ENCODE measurements at regions not wholly inside any gene's neighbourhood (a gene's known extent, or its start where the extent isn't known, plus 50 kb on each side); places are given as distances from the start of the nearest gene placed in this dataset.

GRCh38 chr2:14257801-14258507 lies 374.6 kb upstream of the LRATD1 start:
- no peaks in the 10 kb centered on the region for H3K36me3 Mint-ChIP-seq (ENCODE audit: insufficient read depth in 1 of 3, low read depth in 3 of 3)
- no peaks in the 10 kb centered on the region for H3K23me2 ChIP-seq (ENCODE audit: insufficient read length, low read depth, low read length, poor library complexity, severe bottlenecking)

More at GRCh38 chr2:14257801-14258507, 374.6 kb upstream of the LRATD1 start:
- H3K4me3 Mint-ChIP-seq: no peak overlapping the region
- no peak overlapping the region for H3K23ac ChIP-seq (ENCODE audit: insufficient read length, low read depth, low read length)
- H3K14ac ChIP-seq (ENCODE audit: insufficient read depth, low read length): no peak overlapping the region
- H3K79me2 ChIP-seq (ENCODE audit: insufficient read depth, low read length): no peaks in the 10 kb centered on the region
- no peak overlapping the region for H3K27ac ChIP-seq (ENCODE audit: insufficient read length, low read depth, low read length)
- no peak overlapping the region for H3K4ac ChIP-seq (ENCODE audit: low read depth, low read length)
- no peak overlapping the region for H3K4me2 ChIP-seq (ENCODE audit: insufficient read depth, insufficient read length, low read length)
- H3K27ac Mint-ChIP-seq: no peak overlapping the region
- no peak overlapping the region for H4K91ac ChIP-seq (ENCODE audit: insufficient read length, low read depth, low read length)
- H3K27me3 Mint-ChIP-seq (ENCODE audit: low read depth): peaks cover 2% of the 10 kb centered on the region; the same call in 1 of the 2 replicates
- no peak for TF ChIP-seq CTCF (conservative IDR thresholded peaks at IDR 0.05)
- H2AFZ ChIP-seq (ENCODE audit: low read length): no peak overlapping the region
- no peak overlapping the region for H4K5ac ChIP-seq (ENCODE audit: insufficient read length, low read depth, low read length)
- H3K9ac ChIP-seq (ENCODE audit: extremely low read depth, insufficient read length, low read length): no peak overlapping the region
- H2BK120ac ChIP-seq (ENCODE audit: low read depth, low read length, poor library complexity, severe bottlenecking): no peak overlapping the region
- no peak overlapping the region for H2AK5ac ChIP-seq (ENCODE audit: insufficient read length, low read length)
- no peak overlapping the region for H2BK12ac ChIP-seq (ENCODE audit: insufficient read length, low read depth, low read length)
- H3T11ph ChIP-seq (ENCODE audit: low read length): no peak overlapping the region
- no peaks in the 10 kb centered on the region for H3K79me1 ChIP-seq (ENCODE audit: insufficient read depth, low read depth, low read length, poor library complexity, severe bottlenecking)
- no peak overlapping the region for H3K56ac ChIP-seq (ENCODE audit: insufficient read length, low read depth, low read length)
- H2BK20ac ChIP-seq (ENCODE audit: low read depth, low read length, poor library complexity, severe bottlenecking): no peak overlapping the region
- H3K4me1 ChIP-seq (ENCODE audit: insufficient read depth, low read length): no peaks in the 10 kb centered on the region
- H4K8ac ChIP-seq (replicated peaks; ENCODE audit: insufficient read length, low read depth, low read length): no peak overlapping the region
- H3K27me3 ChIP-seq (ENCODE audit: insufficient read depth, low read length): no peaks in the 10 kb centered on the region
- H4K20me1 ChIP-seq (ENCODE audit: control insufficient read depth, insufficient read depth, insufficient read length): no peaks in the 10 kb centered on the region
- no peaks in the 10 kb centered on the region for H3K9me3 ChIP-seq (ENCODE audit: control insufficient read depth, low read depth, low read length)
- H2BK15ac ChIP-seq (ENCODE audit: low read depth, low read length): no peak overlapping the region
- no peak overlapping the region for H3K18ac ChIP-seq (ENCODE audit: insufficient read length, low read depth, low read length)
- H2BK5ac ChIP-seq (ENCODE audit: insufficient read length, low read length): no peak overlapping the region
- H3K9me3 Mint-ChIP-seq: no peaks in the 10 kb centered on the region
- no peak for DNase-seq
- H3K4me1 Mint-ChIP-seq: peaks cover 7 to 11% of the 10 kb centered on the region in 2 experiments; a peak in 2 of 4 replicates
